Vagina (tissue), 2 donors: ENCODE measurements at regions not wholly inside any gene's neighbourhood (a gene's known extent, or its start where the extent isn't known, plus 50 kb on each side); places are given as distances from the start of the nearest gene placed in this dataset.

Source experiments
- DNase-seq, 2 donors: peaks; one replicate each; pipeline ENCODE4 v3.0.0-alpha.2; 2017; ENCODE audit errors: extremely low spot score in 2 of 2
- H3K27ac ChIP-seq: fragments of 200-600 bp; sonication (generic); one replicate; pipeline ENCODE4 v1.5.1; 2019
- H3K27me3 ChIP-seq: fragments of 200-600 bp; sonication (generic); one replicate; pipeline ENCODE4 v1.5.1; 2019
- H3K36me3 ChIP-seq, 2 donors: fragments of 200-600 bp; sonication (generic); one replicate each; pipeline ENCODE4 v1.5.1; 2017 to 2019
- H3K4me1 ChIP-seq: fragments of 200-600 bp; sonication (generic); one replicate; pipeline ENCODE4 v1.5.1; 2019
- H3K4me3 ChIP-seq, 2 donors: fragments of 200-600 bp; sonication (generic); 1 replicate in 1 of 2; 2 replicates in 1 of 2; pipeline ENCODE4 v1.5.1; 2016 to 2019
- H3K9me3 ChIP-seq: fragments of 200-600 bp; sonication (generic); one replicate; pipeline ENCODE4 v1.5.1; 2019
- CTCF ChIP-seq, 3 experiments: fragments of 450-650 bp in 2 of 3; fragments of 200-600 bp in 1 of 3; sonication (generic) in 1 of 3; IDR thresholded peaks; one replicate each; pipeline ENCODE4 v1.5.1; 2017 to 2019; ENCODE audit warnings: antibody characterized with exemption in 3 of 3, mild to moderate bottlenecking in 2 of 3, moderate library complexity in 2 of 3
- POLR2A ChIP-seq, 2 donors: fragments of 450-650 bp; IDR thresholded peaks; one replicate each; pipeline ENCODE4 v1.6.1; 2017; ENCODE audit warnings: antibody characterized with exemption in 2 of 2, mild to moderate bottlenecking in 2 of 2, moderate library complexity in 2 of 2
- POLR2AphosphoS5 ChIP-seq, 2 donors: sonication (generic); formaldehyde crosslinking; IDR thresholded peaks; one replicate each; pipeline ENCODE4 v1.9.0; 2017; ENCODE audit warnings: antibody characterized with exemption in 2 of 2, mild to moderate bottlenecking in 2 of 2, low read depth in 1 of 2; ENCODE audit not compliant: insufficient read depth in 1 of 2
- intact Hi-C: fragments of 100-400 bp; cut with DNase I; formaldehyde crosslinking; loops from one replicate; pipeline ENCODE4 v1.15.1; 2023

GRCh38 chr7:131161103-131161502, 166.6 kb upstream of the MKLN1 start:
- Histone ChIP-seq H3K36me3 (no peaks in the 10 kb centered on the region), H3K4me3 (no peak overlapping the region), H3K27ac (no peak overlapping the region), H3K27me3 (no peaks in the 10 kb centered on the region), H3K4me1 (no peaks in the 10 kb centered on the region), H3K9me3 (no peaks in the 10 kb centered on the region)
- DNase-seq, result no peak
- no peak for TF ChIP-seq CTCF (IDR thresholded peaks at IDR 0.05)
- TF ChIP-seq POLR2A (IDR thresholded peaks at IDR 0.05), result no peak
- intact Hi-C loops, result no loop called here

GRCh38 chr7:131164025-131164925, 163.4 kb upstream of the MKLN1 start:
- no peaks in the 10 kb centered on the region for H3K27me3 ChIP-seq
- H3K4me3 ChIP-seq, result no peak overlapping the region
- no peak for DNase-seq
- no peaks in the 10 kb centered on the region for H3K4me1 ChIP-seq
- no peaks in the 10 kb centered on the region for H3K36me3 ChIP-seq
- H3K27ac ChIP-seq, result peak overlapping the region; percentile 82
- H3K9me3 ChIP-seq, result no peaks in the 10 kb centered on the region
- TF ChIP-seq POLR2A (IDR thresholded peaks at IDR 0.05) (no peak), POLR2AphosphoS5 (IDR thresholded peaks at IDR 0.05; ENCODE audit: insufficient read depth in 1 of 2, low read depth in 1 of 2) (peak in 1 of 2 donors; percentile 64)
- intact Hi-C loops, result no loop called here

- H3K4me3 ChIP-seq, result no peak overlapping the region
- intact Hi-C loops, result no loop called here
- no peak overlapping the region for H3K27ac ChIP-seq
- TF ChIP-seq POLR2AphosphoS5 (IDR thresholded peaks at IDR 0.05; ENCODE audit: insufficient read depth in 1 of 2, low read depth in 1 of 2) (no peak), CTCF (IDR thresholded peaks at IDR 0.05) (no peak), POLR2A (IDR thresholded peaks at IDR 0.05) (no peak)
- H3K9me3 ChIP-seq, result no peaks in the 10 kb centered on the region
- H3K27me3 ChIP-seq, result no peaks in the 10 kb centered on the region
- no peaks in the 10 kb centered on the region for H3K4me1 ChIP-seq
- no peaks in the 10 kb centered on the region for H3K36me3 ChIP-seq
- DNase-seq, result no peak
Observed at GRCh38 chr7:131166066-131166465, 161.6 kb upstream of the MKLN1 start.

- H3K9me3 ChIP-seq, result no peaks in the 10 kb centered on the region
- no peaks in the 10 kb centered on the region for H3K27me3 ChIP-seq
- DNase-seq, result no peak
- no peaks in the 10 kb centered on the region for H3K4me1 ChIP-seq
- H3K27ac ChIP-seq, result no peak overlapping the region
- intact Hi-C loops, result no loop called here
- no peaks in the 10 kb centered on the region for H3K36me3 ChIP-seq
- no peak for TF ChIP-seq POLR2AphosphoS5 (IDR thresholded peaks at IDR 0.05; ENCODE audit: insufficient read depth in 1 of 2, low read depth in 1 of 2)
- no peak for TF ChIP-seq POLR2A (IDR thresholded peaks at IDR 0.05)
- no peak for TF ChIP-seq CTCF (IDR thresholded peaks at IDR 0.05)
- no peak overlapping the region for H3K4me3 ChIP-seq
Observed at GRCh38 chr7:131170440-131171271, 157.0 kb upstream of the MKLN1 start.

DNA sequence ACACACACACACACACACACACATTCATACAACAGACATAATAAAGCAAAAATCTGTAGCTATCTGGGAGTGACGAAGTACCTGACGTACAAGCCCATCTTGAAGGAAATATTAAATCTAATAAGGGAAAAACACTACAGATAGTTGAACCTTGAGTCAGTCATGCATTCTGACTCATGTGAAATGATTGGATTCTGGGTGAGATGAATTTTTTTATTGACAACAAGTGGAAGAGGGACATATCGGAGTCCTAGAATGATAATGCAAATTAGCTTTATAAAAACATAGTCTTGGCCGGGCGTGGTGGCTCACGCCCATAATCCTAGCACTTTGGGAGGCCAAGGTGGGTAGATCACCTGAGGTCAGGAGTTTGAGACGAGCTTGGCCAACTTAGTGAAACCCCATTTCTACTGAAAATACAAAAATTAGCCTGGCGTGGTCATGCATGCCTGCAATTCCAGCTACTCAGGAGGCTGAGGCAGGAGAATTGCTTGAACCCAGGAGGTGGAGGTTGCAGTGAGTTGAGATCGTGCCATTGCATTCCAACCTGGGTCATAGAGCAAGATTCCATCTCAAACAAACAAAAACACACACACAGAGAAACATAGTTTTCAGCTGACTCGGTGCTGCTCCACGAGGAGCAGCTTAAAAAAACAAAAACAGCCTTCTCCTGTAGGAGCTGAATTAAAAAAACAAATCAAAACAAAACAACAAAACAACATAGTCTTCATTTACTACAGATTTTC, 154.4 kb upstream of the MKLN1 start:
- no peak for DNase-seq
- H3K27me3 ChIP-seq, result no peaks in the 10 kb centered on the region
- intact Hi-C loops, result no loop called here

More for the DNA sequence above, 154.4 kb upstream of the MKLN1 start:
- no peak overlapping the region for H3K27ac ChIP-seq
- no peaks in the 10 kb centered on the region for H3K4me1 ChIP-seq
- H3K9me3 ChIP-seq, result no peaks in the 10 kb centered on the region
- no peaks in the 10 kb centered on the region for H3K36me3 ChIP-seq
- TF ChIP-seq POLR2A (IDR thresholded peaks at IDR 0.05), result no peak
- no peak for TF ChIP-seq CTCF (IDR thresholded peaks at IDR 0.05)
- TF ChIP-seq POLR2AphosphoS5 (IDR thresholded peaks at IDR 0.05; ENCODE audit: insufficient read depth in 1 of 2, low read depth in 1 of 2), result no peak
- no peak overlapping the region for H3K4me3 ChIP-seq
